PC-3 (cell line): ENCODE measurements at regions not wholly inside any gene's neighbourhood (a gene's known extent, or its start where the extent isn't known, plus 50 kb on each side); places are given as distances from the start of the nearest gene placed in this dataset.

Experiments used
- ATAC-seq: fragments of 200-7000 bp; cut with Tn5 transposase; 2 replicates; pipeline ENCODE4 v1.9.1; 2020; ENCODE audit warnings: mild to moderate bottlenecking, moderate library complexity
- BruUV-seq: library from RNA; stranded (reverse); fragments of 400-500 nt; replicated peaks from 2 replicates; lab custom pipeline; 2021; lab: Mats Ljungman, UMichigan
- CTCF ChIA-PET: fragments of 300-600 bp; sonication (Branson Sonifier 250); formaldehyde crosslinking; loops from one replicate; lab custom pipeline; 2022; ENCODE audit warnings: antibody characterized with exemption; lab: Charles Lee
- POLR2A ChIA-PET: fragments of 300-600 bp; sonication (Branson Sonifier 250); formaldehyde crosslinking; loops from one replicate; lab custom pipeline; 2022; ENCODE audit warnings: antibody characterized with exemption; ENCODE audit not compliant: unreplicated experiment; lab: Charles Lee
- DNase-seq: peaks from one replicate; pipeline ENCODE4 v3.0.0-alpha.2; 2015
- H2AFZ ChIP-seq: fragments of 300-600 bp; sonication (generic); 2 replicates; pipeline ENCODE4 v1.6.0; 2016; ENCODE audit warnings: antibody characterized with exemption, low read length
- H3F3A ChIP-seq: fragments of 300-600 bp; sonication (generic); one replicate; pipeline ENCODE4 v1.6.0; 2017; ENCODE audit warnings: antibody characterized with exemption, low read length, control low read depth, mild to moderate bottlenecking; ENCODE audit not compliant: unreplicated experiment
- H3K27ac ChIP-seq: fragments of 300-600 bp; sonication (generic); 2 replicates; pipeline ENCODE4 v1.5.1; 2016; ENCODE audit warnings: mild to moderate bottlenecking, low read length
- H3K27me3 ChIP-seq: fragments of 300-600 bp; sonication (generic); 2 replicates; pipeline ENCODE4 v1.6.1; 2016; ENCODE audit warnings: low read length, mixed read lengths
- H3K36me3 ChIP-seq: fragments of 300-600 bp; sonication (generic); 2 replicates; pipeline ENCODE4 v1.6.1; 2016; ENCODE audit warnings: low read depth, mixed run types, low read length, mixed read lengths
- H3K4me1 ChIP-seq: fragments of 300-600 bp; sonication (generic); 2 replicates; pipeline ENCODE4 v1.5.1; 2016; ENCODE audit warnings: low read length; ENCODE audit not compliant: insufficient read depth
- H3K4me2 ChIP-seq: fragments of 300-600 bp; sonication (generic); 2 replicates; pipeline ENCODE4 v1.6.0; 2016; ENCODE audit warnings: low read length
- H3K4me3 ChIP-seq: fragments of 300-600 bp; sonication (generic); 2 replicates; pipeline ENCODE4 v1.5.1; 2016; ENCODE audit warnings: mild to moderate bottlenecking, low read length, mixed read lengths
- H3K79me2 ChIP-seq: fragments of 300-600 bp; sonication (generic); 2 replicates; pipeline ENCODE4 v1.6.1; 2017; ENCODE audit warnings: low read length, mixed read lengths
- H3K9ac ChIP-seq: fragments of 300-600 bp; sonication (generic); 2 replicates; pipeline ENCODE4 v1.6.0; 2016; ENCODE audit warnings: mild to moderate bottlenecking, low read length
- H3K9me2 ChIP-seq: fragments of 300-600 bp; sonication (generic); replicated peaks from 2 replicates; pipeline ENCODE4 v1.6.1; 2016; ENCODE audit warnings: mixed run types, low read length, mixed read lengths
- H3K9me3 ChIP-seq: fragments of 300-600 bp; sonication (generic); 2 replicates; pipeline ENCODE4 v1.6.1; 2016; ENCODE audit warnings: low read length, mixed read lengths
- H4K20me1 ChIP-seq: fragments of 300-600 bp; sonication (generic); 2 replicates; pipeline ENCODE4 v1.6.1; 2016; ENCODE audit warnings: low read length, mixed read lengths
- EZH2 ChIP-seq: fragments of 300-600 bp; sonication (generic); IDR thresholded peaks from one replicate; pipeline ENCODE4 v1.6.1; 2017; ENCODE audit warnings: antibody characterized with exemption, mild to moderate bottlenecking, low read length; ENCODE audit not compliant: unreplicated experiment
- EZH2phosphoT487 ChIP-seq: fragments of 300-600 bp; sonication (generic); IDR thresholded peaks from 2 replicates; pipeline ENCODE4 v1.6.1; 2018; ENCODE audit warnings: mild to moderate bottlenecking, antibody characterized with exemption, low read length, borderline replicate concordance
- intact Hi-C: fragments of 100-400 bp; cut with micrococcal nuclease; formaldehyde crosslinking; loops from 2 replicates; pipeline ENCODE4 v1.9.0; 2023
- TF ChIP-seq, protein P1 (sequence below): fragments of 300-600 bp; sonication (generic); conservative IDR thresholded peaks from 2 replicates; pipeline ENCODE4 v1.5.1; 2017; ENCODE audit warnings: antibody characterized with exemption, low read depth, mild to moderate bottlenecking, low read length

- Histone ChIP-seq H3K4me3 (no peak overlapping the region), H3F3A (no peaks in the 10 kb centered on the region), H3K27me3 (no peaks in the 10 kb centered on the region), H3K27ac (no peak overlapping the region), H3K9ac (no peak overlapping the region), H3K79me2 (no peaks in the 10 kb centered on the region), H3K4me1 (no peaks in the 10 kb centered on the region), H3K9me3 (no peaks in the 10 kb centered on the region), H4K20me1 (no peaks in the 10 kb centered on the region), H3K36me3 (no peaks in the 10 kb centered on the region), H3K9me2 (no peaks in the 10 kb centered on the region), H3K4me2 (no peak overlapping the region), H2AFZ (no peak overlapping the region)
- no peak for ATAC-seq
- DNase-seq = no peak
- no peak for TF ChIP-seq EZH2phosphoT487
- ChIA-PET POLR2A (no interaction called here), CTCF (no interaction called here)
- BruUV-seq = no TSS peak
- intact Hi-C loops = no loop called here
These were observed 881.8 kb downstream of the DCDC2C start for GRCh38 chr2:4585057-4585635.

DNA sequence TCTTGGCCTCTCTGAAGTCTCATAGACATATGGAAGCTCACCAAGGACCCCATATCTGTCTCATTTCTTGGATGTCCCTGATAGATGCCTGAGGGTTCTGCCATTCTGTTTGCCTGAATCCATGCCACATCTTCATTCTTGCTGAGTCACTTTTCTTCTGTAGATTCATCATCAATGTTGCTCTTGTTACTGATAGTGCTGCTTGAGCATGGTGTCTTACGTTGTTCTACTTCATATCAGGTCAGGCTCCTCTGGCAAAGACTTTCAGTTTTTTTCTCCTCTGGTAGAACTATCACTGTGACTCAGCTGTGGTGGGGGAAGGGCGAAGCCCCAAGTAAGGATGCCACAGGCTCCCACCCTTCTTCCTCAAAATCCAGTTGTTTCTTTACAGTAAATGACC, 885.2 kb downstream of the DCDC2C start:
- no peak overlapping the region for H3K27ac ChIP-seq
- no peaks in the 10 kb centered on the region for H3K4me1 ChIP-seq
- no TSS peak for BruUV-seq
- no peaks in the 10 kb centered on the region for H3K9me3 ChIP-seq
- no peaks in the 10 kb centered on the region for H4K20me1 ChIP-seq
- no peak overlapping the region for H3K4me2 ChIP-seq
- H3K36me3 ChIP-seq = no peaks in the 10 kb centered on the region
- DNase-seq = no peak
- H3K27me3 ChIP-seq = no peaks in the 10 kb centered on the region
- no peak overlapping the region for H3K4me3 ChIP-seq
- CTCF ChIA-PET = no interaction called here
- no peak for TF ChIP-seq EZH2phosphoT487
- TF ChIP-seq, protein P1, sequence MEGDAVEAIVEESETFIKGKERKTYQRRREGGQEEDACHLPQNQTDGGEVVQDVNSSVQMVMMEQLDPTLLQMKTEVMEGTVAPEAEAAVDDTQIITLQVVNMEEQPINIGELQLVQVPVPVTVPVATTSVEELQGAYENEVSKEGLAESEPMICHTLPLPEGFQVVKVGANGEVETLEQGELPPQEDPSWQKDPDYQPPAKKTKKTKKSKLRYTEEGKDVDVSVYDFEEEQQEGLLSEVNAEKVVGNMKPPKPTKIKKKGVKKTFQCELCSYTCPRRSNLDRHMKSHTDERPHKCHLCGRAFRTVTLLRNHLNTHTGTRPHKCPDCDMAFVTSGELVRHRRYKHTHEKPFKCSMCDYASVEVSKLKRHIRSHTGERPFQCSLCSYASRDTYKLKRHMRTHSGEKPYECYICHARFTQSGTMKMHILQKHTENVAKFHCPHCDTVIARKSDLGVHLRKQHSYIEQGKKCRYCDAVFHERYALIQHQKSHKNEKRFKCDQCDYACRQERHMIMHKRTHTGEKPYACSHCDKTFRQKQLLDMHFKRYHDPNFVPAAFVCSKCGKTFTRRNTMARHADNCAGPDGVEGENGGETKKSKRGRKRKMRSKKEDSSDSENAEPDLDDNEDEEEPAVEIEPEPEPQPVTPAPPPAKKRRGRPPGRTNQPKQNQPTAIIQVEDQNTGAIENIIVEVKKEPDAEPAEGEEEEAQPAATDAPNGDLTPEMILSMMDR = no peak
- no peak for TF ChIP-seq EZH2
- H3K9me2 ChIP-seq = no peaks in the 10 kb centered on the region
- H3K9ac ChIP-seq = no peak overlapping the region
- no peaks in the 10 kb centered on the region for H3K79me2 ChIP-seq
- no peaks in the 10 kb centered on the region for H3F3A ChIP-seq
- intact Hi-C loops = no loop called here
- POLR2A ChIA-PET = no interaction called here
- H2AFZ ChIP-seq = no peak overlapping the region
- ATAC-seq = no peak

DNA sequence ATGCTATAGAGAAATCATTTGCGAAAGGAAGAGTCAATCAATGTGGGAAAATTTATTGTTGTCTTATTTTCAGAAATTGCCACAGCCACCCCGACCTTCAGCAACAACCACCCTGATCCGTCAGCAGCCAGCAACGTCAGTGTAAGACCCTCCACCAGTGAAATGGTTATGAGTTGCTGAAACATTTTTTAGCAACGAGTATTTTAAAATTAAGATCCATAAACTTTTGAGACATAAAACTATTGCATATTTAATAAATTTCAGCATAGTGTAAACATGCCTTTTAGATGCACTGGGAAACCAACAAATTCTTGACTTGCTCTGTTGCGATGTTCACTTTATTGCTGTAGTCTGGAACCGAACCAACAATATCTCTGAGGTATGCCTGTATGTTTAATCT, 887.9 kb downstream of the DCDC2C start:
- Histone ChIP-seq H3F3A (no peaks in the 10 kb centered on the region), H3K9ac (no peak overlapping the region), H4K20me1 (no peaks in the 10 kb centered on the region), H3K4me3 (no peak overlapping the region), H2AFZ (no peak overlapping the region), H3K79me2 (no peaks in the 10 kb centered on the region), H3K9me3 (no peaks in the 10 kb centered on the region), H3K36me3 (no peaks in the 10 kb centered on the region), H3K4me2 (no peak overlapping the region), H3K27me3 (no peaks in the 10 kb centered on the region), H3K4me1 (no peaks in the 10 kb centered on the region), H3K9me2 (no peaks in the 10 kb centered on the region), H3K27ac (no peak overlapping the region)
- ChIA-PET POLR2A (no interaction called here), CTCF (no interaction called here)
- TF ChIP-seq, protein P1 = no peak
- TF ChIP-seq EZH2phosphoT487 = no peak
- TF ChIP-seq EZH2 = no peak
- intact Hi-C loops = no loop called here
- ATAC-seq (no peak), DNase-seq (no peak)
- BruUV-seq = no TSS peak
